ENCODE measurements at regions not wholly inside any gene's neighbourhood (a gene's known extent, or its start where the extent isn't known, plus 50 kb on each side); places are given as distances from the start of the nearest gene placed in this dataset.
A peak's percentile ranks its signal among the peaks of the same experiment; 100 is the strongest.

- H3K27ac ChIP-seq: no peak overlapping the region
- no peak for TF ChIP-seq CTCF (IDR thresholded peaks at IDR 0.05)
- no peaks in the 10 kb centered on the region for H3K9me3 ChIP-seq
- no peaks in the 10 kb centered on the region for H3K27me3 ChIP-seq
- no peaks in the 10 kb centered on the region for H3K4me1 ChIP-seq
- DNase-seq (ENCODE audit: low spot score): no peak
- H3K4me3 ChIP-seq: no peak overlapping the region
- no peaks in the 10 kb centered on the region for H3K36me3 ChIP-seq
Measured at GRCh38 chr11:128026596-128026995, 560.8 kb downstream of the ETS1 start.

GRCh38 chr11:128022761-128023160 lies 564.6 kb downstream of the ETS1 start:
- Histone ChIP-seq H3K4me1 (no peaks in the 10 kb centered on the region), H3K27ac (no peak overlapping the region), H3K27me3 (no peaks in the 10 kb centered on the region), H3K4me3 (no peak overlapping the region), H3K36me3 (no peaks in the 10 kb centered on the region), H3K9me3 (no peaks in the 10 kb centered on the region)
- DNase-seq (ENCODE audit: low spot score): no peak
- TF ChIP-seq CTCF (IDR thresholded peaks at IDR 0.05): no peak

- no peak for TF ChIP-seq CTCF (IDR thresholded peaks at IDR 0.05)
- Histone ChIP-seq H3K27ac (no peak overlapping the region), H3K4me3 (no peak overlapping the region), H3K27me3 (no peaks in the 10 kb centered on the region), H3K36me3 (no peaks in the 10 kb centered on the region), H3K9me3 (no peaks in the 10 kb centered on the region), H3K4me1 (no peaks in the 10 kb centered on the region)
- DNase-seq (ENCODE audit: low spot score): no peak
Measured at GRCh38 chr11:128022007-128022368, 565.4 kb downstream of the ETS1 start.

DNA sequence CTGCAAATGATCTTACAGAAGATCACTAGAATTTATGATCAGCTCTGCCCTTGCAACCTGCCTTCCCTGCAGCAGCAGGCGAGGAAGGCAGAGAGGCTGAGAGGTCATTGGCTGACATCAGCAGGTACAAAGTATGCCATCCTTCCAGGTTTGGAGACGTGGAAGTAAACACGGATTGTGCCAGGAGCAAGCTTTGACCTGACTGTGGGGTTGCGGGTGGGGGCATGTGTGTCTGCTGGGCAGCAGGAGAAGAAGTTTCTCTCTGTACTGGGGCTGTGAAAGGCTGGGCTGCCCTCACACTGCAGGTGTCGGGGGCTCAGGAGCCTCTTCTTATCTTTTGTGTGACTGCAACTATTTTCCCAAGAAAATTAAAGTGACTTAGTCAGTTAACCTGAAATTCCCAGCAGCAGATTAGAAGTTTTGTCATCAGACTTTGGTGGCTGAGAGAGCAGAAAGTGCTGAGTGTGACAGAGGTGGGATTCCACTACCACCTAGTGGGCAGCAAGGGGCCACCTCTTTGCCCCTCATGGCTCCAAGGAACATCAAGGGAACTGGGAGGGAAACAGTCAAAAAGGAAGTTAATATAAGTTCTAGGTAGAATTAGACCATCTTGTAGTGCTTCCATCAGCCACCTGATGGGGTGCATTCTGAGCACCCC lies 565.9 kb downstream of the ETS1 start:
- Histone ChIP-seq H3K27me3 (no peaks in the 10 kb centered on the region), H3K4me1 (no peaks in the 10 kb centered on the region), H3K36me3 (no peaks in the 10 kb centered on the region), H3K4me3 (no peak overlapping the region), H3K27ac (no peak overlapping the region), H3K9me3 (no peaks in the 10 kb centered on the region)
- TF ChIP-seq CTCF (IDR thresholded peaks at IDR 0.05): peak in 1 of 2 donors; percentile 37
- DNase-seq (ENCODE audit: low spot score): no peak

- Histone ChIP-seq H3K9me3 (no peaks in the 10 kb centered on the region), H3K4me3 (no peak overlapping the region), H3K27ac (no peak overlapping the region), H3K36me3 (no peaks in the 10 kb centered on the region), H3K27me3 (no peaks in the 10 kb centered on the region), H3K4me1 (no peaks in the 10 kb centered on the region)
- DNase-seq (ENCODE audit: low spot score): no peak
- no peak for TF ChIP-seq CTCF (IDR thresholded peaks at IDR 0.05)
Measured at GRCh38 chr11:128018692-128019091, 568.7 kb downstream of the ETS1 start.

- Histone ChIP-seq H3K27ac (no peak overlapping the region), H3K4me3 (no peak overlapping the region), H3K27me3 (no peaks in the 10 kb centered on the region), H3K9me3 (peaks cover 0 to 14% of the 10 kb centered on the region in 2 donors), H3K4me1 (no peaks in the 10 kb centered on the region), H3K36me3 (no peaks in the 10 kb centered on the region)
- TF ChIP-seq CTCF (IDR thresholded peaks at IDR 0.05): no peak
- DNase-seq (ENCODE audit: low spot score): no peak
Measured at GRCh38 chr11:128005562-128005961, 581.8 kb downstream of the ETS1 start.

Measured in right atrium auricular region (tissue), 2 donors.